ENCODE measurements at regions not wholly inside any gene's neighbourhood (a gene's known extent, or its start where the extent isn't known, plus 50 kb on each side); places are given as distances from the start of the nearest gene placed in this dataset.
"Not testable (repeated sequence)": the region's sequence is repeated elsewhere in the genome, so short reads cannot be mapped to it uniquely, and the experiment has no call there.

GRCh38 chr12:60231303-60231702 is 635.5 kb downstream of the SLC16A7 start:
- H3K36me3 Mint-ChIP-seq (ENCODE audit: low read depth): no peaks in the 10 kb centered on the region
- ATAC-seq (no peak), DNase-seq (no peak)
- no peak overlapping the region for H3K4me3 Mint-ChIP-seq
- TF ChIP-seq CTCF (IDR thresholded peaks at IDR 0.05): no peak
- ChIA-PET POLR2A (no interaction called here), CTCF (no interaction called here)
- peaks cover 5% of the 10 kb centered on the region for H3K9me3 Mint-ChIP-seq
- intact Hi-C loops (cut with micrococcal nuclease): no loop called here
- H3K4me1 Mint-ChIP-seq (ENCODE audit: low read depth): no peaks in the 10 kb centered on the region
- no peaks in the 10 kb centered on the region for H3K27me3 Mint-ChIP-seq
- H3K27ac Mint-ChIP-seq: no peak overlapping the region

DNA sequence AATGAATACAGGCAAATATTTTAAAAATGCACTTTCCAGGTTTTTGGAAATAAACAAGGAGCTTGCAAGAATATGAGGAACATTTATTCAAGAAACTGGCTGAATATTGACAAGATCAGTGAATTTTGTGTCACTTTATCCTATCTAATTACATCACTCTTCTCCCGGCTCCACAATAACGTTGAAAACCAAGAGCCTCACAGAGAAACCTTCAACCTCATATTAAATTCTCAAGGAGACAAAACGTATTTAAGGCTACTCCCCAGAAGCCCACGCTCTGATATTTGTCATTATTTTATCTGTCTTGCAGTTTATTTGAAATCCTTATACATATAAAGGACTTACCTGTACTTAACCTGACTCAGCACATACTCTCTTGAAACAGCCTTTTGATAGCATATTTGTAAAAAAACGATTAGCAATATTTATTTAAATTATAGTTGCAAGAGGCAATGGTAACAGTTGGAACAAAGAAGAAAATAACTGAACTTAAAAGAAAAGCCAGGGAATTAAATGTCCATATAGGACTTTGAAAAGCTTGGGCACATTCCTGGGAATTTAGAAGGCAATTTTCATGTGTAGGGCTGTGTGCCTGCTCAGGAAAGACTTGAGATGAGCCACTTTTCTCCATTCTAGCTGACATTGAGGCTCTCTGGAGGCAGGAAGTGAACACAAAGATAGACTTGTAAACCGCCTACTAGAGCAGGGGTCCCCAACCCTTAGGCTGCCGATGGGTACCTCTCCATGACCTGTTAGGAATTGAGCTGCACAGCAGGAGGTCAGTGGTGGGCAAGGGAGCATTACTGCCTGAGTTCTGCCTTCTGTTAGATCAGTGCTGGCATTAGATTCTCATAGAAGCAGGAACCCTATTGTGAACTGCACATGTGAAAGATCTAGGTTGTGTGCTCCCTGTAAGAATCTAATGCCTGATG is 636.4 kb downstream of the SLC16A7 start:
- Mint-ChIP-seq H3K4me3 (no peak overlapping the region), H3K4me1 (ENCODE audit: low read depth) (no peaks in the 10 kb centered on the region), H3K27ac (no peak overlapping the region), H3K27me3 (no peaks in the 10 kb centered on the region), H3K9me3 (peaks cover 7% of the 10 kb centered on the region), H3K36me3 (ENCODE audit: low read depth) (no peaks in the 10 kb centered on the region)
- no peak for ATAC-seq
- POLR2A ChIA-PET: no interaction called here
- intact Hi-C loops (cut with micrococcal nuclease): no loop called here
- CTCF ChIA-PET: no interaction called here
- TF ChIP-seq CTCF (IDR thresholded peaks at IDR 0.05): no peak
- DNase-seq: no peak

GRCh38 chr12:60234611-60235195 is 638.9 kb downstream of the SLC16A7 start:
- H3K4me3 Mint-ChIP-seq; H3K27me3 Mint-ChIP-seq; ATAC-seq; DNase-seq; H3K4me1 Mint-ChIP-seq (ENCODE audit: low read depth); POLR2A ChIA-PET; H3K36me3 Mint-ChIP-seq (ENCODE audit: low read depth); intact Hi-C loops (cut with micrococcal nuclease); H3K9me3 Mint-ChIP-seq; H3K27ac Mint-ChIP-seq; CTCF ChIA-PET: not testable (repeated sequence)

- TF ChIP-seq CTCF (IDR thresholded peaks at IDR 0.05): no peak
- POLR2A ChIA-PET: no interaction called here
- CTCF ChIA-PET: no interaction called here
- no peak for ATAC-seq
- H3K27me3 Mint-ChIP-seq: no peaks in the 10 kb centered on the region
- intact Hi-C loops (cut with micrococcal nuclease): no loop called here
- no peak for DNase-seq
- no peak overlapping the region for H3K27ac Mint-ChIP-seq
- H3K4me1 Mint-ChIP-seq (ENCODE audit: low read depth): no peaks in the 10 kb centered on the region
- H3K9me3 Mint-ChIP-seq: peaks cover 8% of the 10 kb centered on the region
- no peaks in the 10 kb centered on the region for H3K36me3 Mint-ChIP-seq (ENCODE audit: low read depth)
- no peak overlapping the region for H3K4me3 Mint-ChIP-seq
These were observed 639.4 kb downstream of the SLC16A7 start for GRCh38 chr12:60235261-60235660.

DNA sequence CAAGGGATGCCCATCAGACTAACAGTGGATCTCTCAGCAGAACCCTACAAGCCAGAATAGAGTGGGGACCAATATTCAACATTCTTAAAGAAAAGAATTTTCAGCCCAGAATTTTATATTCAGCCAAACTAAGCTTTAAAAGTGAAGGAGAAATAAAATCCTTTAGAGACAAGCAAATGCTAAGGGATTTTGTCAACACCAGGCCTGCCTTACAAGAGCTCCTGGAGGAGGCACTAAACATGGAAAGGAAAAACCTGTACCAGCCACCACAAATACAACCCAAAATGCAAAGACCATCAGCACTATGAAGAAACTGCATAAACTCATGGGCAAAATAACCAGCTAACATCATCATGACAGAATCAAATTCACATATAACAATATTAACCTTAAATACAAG is 640.6 kb downstream of the SLC16A7 start:
- DNase-seq; H3K4me1 Mint-ChIP-seq (ENCODE audit: low read depth); H3K36me3 Mint-ChIP-seq (ENCODE audit: low read depth); ATAC-seq; H3K27me3 Mint-ChIP-seq; CTCF ChIA-PET; H3K4me3 Mint-ChIP-seq; intact Hi-C loops (cut with micrococcal nuclease); H3K27ac Mint-ChIP-seq; POLR2A ChIA-PET; H3K9me3 Mint-ChIP-seq: not testable (repeated sequence)

DNA sequence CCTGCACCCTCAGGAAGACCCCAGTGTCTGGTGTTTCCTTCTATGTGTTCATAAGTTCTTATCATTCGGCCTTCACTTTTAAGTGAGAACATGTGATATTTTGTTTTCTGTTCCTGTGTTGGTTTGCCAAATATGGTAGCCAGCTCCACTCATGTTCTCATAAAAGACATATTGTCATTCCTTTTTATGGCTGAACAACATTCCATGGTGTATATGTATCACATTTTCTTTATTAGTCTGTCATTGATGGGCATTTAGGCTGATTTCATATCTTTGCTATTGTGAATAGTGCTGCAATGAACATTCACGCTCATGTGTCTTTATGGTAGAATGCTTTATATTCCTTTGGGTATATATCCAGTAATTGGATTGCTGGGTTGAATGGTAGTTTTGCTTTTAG is 645.1 kb downstream of the SLC16A7 start:
- ATAC-seq (no peak), DNase-seq (no peak)
- Mint-ChIP-seq H3K36me3 (ENCODE audit: low read depth) (no peaks in the 10 kb centered on the region), H3K4me3 (no peak overlapping the region), H3K9me3 (peaks cover 10% of the 10 kb centered on the region), H3K4me1 (ENCODE audit: low read depth) (no peaks in the 10 kb centered on the region), H3K27ac (no peak overlapping the region), H3K27me3 (no peaks in the 10 kb centered on the region)
- ChIA-PET POLR2A (no interaction called here), CTCF (no interaction called here)
- TF ChIP-seq CTCF (IDR thresholded peaks at IDR 0.05): no peak
- intact Hi-C loops (cut with micrococcal nuclease): no loop called here
